Neuronal stem cell (in vitro differentiated cells): ENCODE measurements at regions not wholly inside any gene's neighbourhood (a gene's known extent, or its start where the extent isn't known, plus 50 kb on each side); places are given as distances from the start of the nearest gene placed in this dataset.

ENCODE experiments used
- DNase-seq: peaks from one replicate; pipeline ENCODE4 v3.0.0-alpha.2; 2013; ENCODE audit warnings: low spot score
- H2AFZ ChIP-seq: one replicate; pipeline ENCODE4 v1.6.1; 2013; ENCODE audit warnings: mild to moderate bottlenecking, low read length, inconsistent platforms
- H2AK5ac ChIP-seq: 2 replicates; pipeline ENCODE4 v1.6.1; 2013; ENCODE audit warnings: low read depth, mild to moderate bottlenecking, inconsistent platforms, low read length, moderate library complexity, mixed read lengths
- H2BK120ac ChIP-seq: 2 replicates; pipeline ENCODE4 v1.6.1; 2013; ENCODE audit warnings: low read depth, mild to moderate bottlenecking, inconsistent platforms, low read length, moderate library complexity, mixed read lengths
- H2BK12ac ChIP-seq: one replicate; pipeline ENCODE4 v1.6.1; 2013; ENCODE audit warnings: low read length, inconsistent platforms
- H2BK15ac ChIP-seq: 2 replicates; pipeline ENCODE4 v1.6.1; 2013; ENCODE audit warnings: mild to moderate bottlenecking, low read length, inconsistent platforms, mixed read lengths
- H2BK5ac ChIP-seq: one replicate; pipeline ENCODE4 v1.6.1; 2013; ENCODE audit warnings: inconsistent platforms, mild to moderate bottlenecking, low read length, moderate library complexity
- H3K14ac ChIP-seq: one replicate; pipeline ENCODE4 v1.6.1; 2013; ENCODE audit warnings: low read length, inconsistent platforms
- H3K18ac ChIP-seq: 2 replicates; pipeline ENCODE4 v1.6.1; 2013; ENCODE audit warnings: low read length, inconsistent platforms
- H3K23ac ChIP-seq: 2 replicates; pipeline ENCODE4 v1.6.1; 2013; ENCODE audit warnings: low read depth, mild to moderate bottlenecking, mixed read lengths, low read length, inconsistent platforms; ENCODE audit not compliant: poor library complexity
- H3K27ac ChIP-seq: replicated peaks from 3 replicates; pipeline ENCODE4 v1.5.1; 2013; ENCODE audit warnings: low read length, inconsistent platforms
- H3K27me3 ChIP-seq, 3 experiments: 2 replicates each; pipeline ENCODE4 v1.6.1; 2013; ENCODE audit warnings: low read length in 3 of 3, mild to moderate bottlenecking in 2 of 3, inconsistent platforms in 1 of 3, low read depth in 1 of 3, mixed read lengths in 1 of 3, moderate library complexity in 1 of 3; ENCODE audit not compliant: control insufficient read depth in 3 of 3, insufficient read depth in 3 of 3
- H3K36me3 ChIP-seq, 2 donors: replicated peaks in 1 of 2; 2 replicates each; pipeline ENCODE4 v1.6.1; 2013; ENCODE audit warnings: low read length in 2 of 2; ENCODE audit not compliant: control insufficient read depth in 2 of 2, insufficient read depth in 2 of 2
- H3K4ac ChIP-seq: 2 replicates; pipeline ENCODE4 v1.6.1; 2013; ENCODE audit warnings: inconsistent platforms, mild to moderate bottlenecking, low read length, moderate library complexity
- H3K4me1 ChIP-seq, 2 donors: 1 replicate in 1 of 2; 2 replicates in 1 of 2; pipeline ENCODE4 v1.6.1; 2013; ENCODE audit warnings: low read length in 2 of 2, low read depth in 1 of 2; ENCODE audit not compliant: control insufficient read depth in 2 of 2, insufficient read depth in 1 of 2
- H3K4me2 ChIP-seq: one replicate; pipeline ENCODE4 v1.6.1; 2013; ENCODE audit warnings: mild to moderate bottlenecking, low read length, inconsistent platforms; ENCODE audit not compliant: insufficient read depth, poor library complexity, severe bottlenecking
- H3K4me3 ChIP-seq, 2 donors: 2 replicates each; pipeline ENCODE4 v1.5.1; 2013; ENCODE audit warnings: low read length in 2 of 2, mild to moderate bottlenecking in 2 of 2, inconsistent platforms in 1 of 2, moderate library complexity in 1 of 2
- H3K79me1 ChIP-seq: one replicate; pipeline ENCODE4 v1.6.1; 2013; ENCODE audit warnings: low read depth, mild to moderate bottlenecking, inconsistent platforms, low read length, moderate library complexity
- H3K9ac ChIP-seq: one replicate; pipeline ENCODE4 v1.6.1; 2013; ENCODE audit warnings: mild to moderate bottlenecking, low read depth, low read length, inconsistent platforms; ENCODE audit not compliant: poor library complexity
- H3K9me3 ChIP-seq, 2 donors: replicated peaks in 1 of 2; 2 replicates each; pipeline versions ENCODE3 to v1.6.1; 2013; ENCODE audit warnings: low read length in 2 of 2, mild to moderate bottlenecking in 2 of 2, inconsistent platforms in 1 of 2, low read depth in 1 of 2, mixed read lengths in 1 of 2, moderate library complexity in 1 of 2; ENCODE audit not compliant: control insufficient read depth in 2 of 2, insufficient read depth in 1 of 2
- H4K8ac ChIP-seq: one replicate; pipeline ENCODE4 v1.6.1; 2013; ENCODE audit warnings: low read depth, mild to moderate bottlenecking, inconsistent platforms, low read length, moderate library complexity
- H4K91ac ChIP-seq: one replicate; pipeline ENCODE4 v1.6.1; 2013; ENCODE audit warnings: low read length, low read depth, mild to moderate bottlenecking, inconsistent platforms; ENCODE audit not compliant: poor library complexity
- whole genome bisulfite sequencing, 2 donors: extraction: QIAGEN DNeasy Blood & Tissue Kit; methylation state at CpG; one replicate each; pipeline ENCODE4 v1.1.7; 2013; ENCODE audit warnings: missing lambda C conversion rate in 2 of 2, mixed read lengths in 1 of 2; ENCODE audit not compliant: insufficient read length in 2 of 2, insufficient replicate concordance in 1 of 2; ENCODE audit errors: extremely low coverage in 2 of 2; 5-methylcytosine and 5-hydroxymethylcytosine counted together

- Histone ChIP-seq H3K36me3 (no peaks in the 10 kb centered on the region), H2BK15ac (no peak overlapping the region), H2AFZ (no peak overlapping the region), H3K9me3 (peaks cover 0 to 2% of the 10 kb centered on the region in 2 donors), H3K27me3 (no peaks in the 10 kb centered on the region), H3K4me2 (no peak overlapping the region), H3K27ac (no peak overlapping the region), H3K4ac (no peak overlapping the region), H3K4me3 (no peak overlapping the region), H3K4me1 (peaks cover 0 to 5% of the 10 kb centered on the region in 2 donors), H4K8ac (no peak overlapping the region), H4K91ac (no peak overlapping the region), H3K18ac (no peak overlapping the region), H2BK120ac (no peak overlapping the region), H2BK5ac (no peak overlapping the region), H3K79me1 (no peaks in the 10 kb centered on the region), H2BK12ac (no peak overlapping the region), H3K14ac (no peak overlapping the region), H3K23ac (no peak overlapping the region), H3K9ac (no peak overlapping the region), H2AK5ac (no peak overlapping the region)
- WGBS, 2 donors = no CpG with 5 or more reads among the region's 7 CpGs
- no peak for DNase-seq
These were observed 101.2 kb upstream of the IRF2BP2 start for GRCh38 chr1:234710936-234711724.

GRCh38 chr1:234710381-234710780 lies 100.4 kb upstream of the IRF2BP2 start:
- no peak overlapping the region for H2BK15ac ChIP-seq
- H3K4me2 ChIP-seq = no peak overlapping the region
- H3K79me1 ChIP-seq = no peaks in the 10 kb centered on the region
- H2AK5ac ChIP-seq = no peak overlapping the region
- H3K27ac ChIP-seq = no peak overlapping the region
- H2AFZ ChIP-seq = no peak overlapping the region
- no peak overlapping the region for H3K9ac ChIP-seq
- no peak overlapping the region for H2BK120ac ChIP-seq
- no peak overlapping the region for H4K91ac ChIP-seq
- DNase-seq = no peak
- peaks cover 0 to 5% of the 10 kb centered on the region in 2 donors for H3K4me1 ChIP-seq
- H4K8ac ChIP-seq = no peak overlapping the region
- no peak overlapping the region for H3K14ac ChIP-seq
- H2BK5ac ChIP-seq = no peak overlapping the region
- no peak overlapping the region for H3K23ac ChIP-seq
- H3K18ac ChIP-seq = no peak overlapping the region
- H3K27me3 ChIP-seq = no peaks in the 10 kb centered on the region
- no peaks in the 10 kb centered on the region for H3K36me3 ChIP-seq
- WGBS, 2 donors = no CpG with 5 or more reads among the region's 6 CpGs
- no peak overlapping the region for H3K4ac ChIP-seq
- no peak overlapping the region for H2BK12ac ChIP-seq
- peaks cover 0 to 2% of the 10 kb centered on the region in 2 donors for H3K9me3 ChIP-seq
- H3K4me3 ChIP-seq = no peak overlapping the region

- H3K4me3 ChIP-seq = no peak overlapping the region
- H2BK12ac ChIP-seq = no peak overlapping the region
- no peak overlapping the region for H4K8ac ChIP-seq
- H3K9ac ChIP-seq = no peak overlapping the region
- peak overlapping the region; percentile 67 for H2BK5ac ChIP-seq
- H3K4ac ChIP-seq = no peak overlapping the region
- no peaks in the 10 kb centered on the region for H3K36me3 ChIP-seq
- H2AFZ ChIP-seq = peak overlapping the region; percentile 0
- no peak overlapping the region for H3K14ac ChIP-seq
- no peak for DNase-seq
- H3K27me3 ChIP-seq = no peaks in the 10 kb centered on the region
- no peak overlapping the region for H3K4me2 ChIP-seq
- H2AK5ac ChIP-seq = peak overlapping the region; percentile 65
- peaks cover 0 to 2% of the 10 kb centered on the region in 2 donors for H3K9me3 ChIP-seq
- no peak overlapping the region for H3K27ac ChIP-seq
- no peaks in the 10 kb centered on the region for H3K79me1 ChIP-seq
- H3K4me1 ChIP-seq = peaks cover 0 to 5% of the 10 kb centered on the region in 2 donors
- no peak overlapping the region for H2BK120ac ChIP-seq
- no peak overlapping the region for H2BK15ac ChIP-seq
- no CpG with 5 or more reads among the region's 14 CpGs for WGBS, 2 donors
- H4K91ac ChIP-seq = no peak overlapping the region
- no peak overlapping the region for H3K23ac ChIP-seq
- H3K18ac ChIP-seq = peak overlapping the region; percentile 37
These were observed 99.7 kb upstream of the IRF2BP2 start for GRCh38 chr1:234709473-234710228.

- no peaks in the 10 kb centered on the region for H3K79me1 ChIP-seq
- no peak overlapping the region for H3K14ac ChIP-seq
- H2AFZ ChIP-seq = peak overlapping the region; percentile 0
- no peak overlapping the region for H4K8ac ChIP-seq
- H3K27ac ChIP-seq = no peak overlapping the region
- no peaks in the 10 kb centered on the region for H3K27me3 ChIP-seq
- H2BK12ac ChIP-seq = no peak overlapping the region
- H2BK5ac ChIP-seq = no peak overlapping the region
- no peak overlapping the region for H3K9ac ChIP-seq
- no peak overlapping the region for H3K23ac ChIP-seq
- H3K4me2 ChIP-seq = no peak overlapping the region
- no CpG with 5 or more reads among the region's 9 CpGs for WGBS, 2 donors
- DNase-seq = no peak
- no peak overlapping the region for H3K4ac ChIP-seq
- peak overlapping the region; percentile 22 for H3K18ac ChIP-seq
- H3K4me1 ChIP-seq = peaks cover 0 to 2% of the 10 kb centered on the region in 2 donors
- H2BK15ac ChIP-seq = no peak overlapping the region
- H3K4me3 ChIP-seq = no peak overlapping the region
- no peak overlapping the region for H2AK5ac ChIP-seq
- H3K9me3 ChIP-seq = peaks cover 0 to 2% of the 10 kb centered on the region in 2 donors
- H4K91ac ChIP-seq = no peak overlapping the region
- H3K36me3 ChIP-seq = no peaks in the 10 kb centered on the region
- H2BK120ac ChIP-seq = no peak overlapping the region
These were observed 98.9 kb upstream of the IRF2BP2 start for GRCh38 chr1:234708700-234709395.
